Activated naive CD8-positive, alpha-beta T cell treated with anti-CD3 and anti-CD28 coated beads for 36 hours (primary cell): ENCODE measurements at regions not wholly inside any gene's neighbourhood (a gene's known extent, or its start where the extent isn't known, plus 50 kb on each side); places are given as distances from the start of the nearest gene placed in this dataset.
A peak's percentile ranks its signal among the peaks of the same experiment; 100 is the strongest.

ENCODE experiments used
- DNase-seq: peaks from one replicate; pipeline ENCODE4 v3.0.0; 2021
- H3K27ac Mint-ChIP-seq: one replicate; pipeline ENCODE4 v1.8.0; 2022; ENCODE audit warnings: mild to moderate bottlenecking, moderate library complexity, mixed read lengths
- H3K27me3 Mint-ChIP-seq: one replicate; pipeline ENCODE4 v1.8.0; 2022; ENCODE audit warnings: mild to moderate bottlenecking, mixed read lengths
- H3K36me3 Mint-ChIP-seq: one replicate; pipeline ENCODE4 v1.8.0; 2021; ENCODE audit warnings: mild to moderate bottlenecking, mixed read lengths
- H3K4me1 Mint-ChIP-seq: one replicate; pipeline ENCODE4 v1.8.0; 2021; ENCODE audit warnings: mixed read lengths
- H3K4me3 Mint-ChIP-seq: one replicate; pipeline ENCODE4 v1.8.0; 2022; ENCODE audit warnings: mild to moderate bottlenecking, moderate library complexity, mixed read lengths
- H3K9me3 Mint-ChIP-seq: one replicate; pipeline ENCODE4 v1.8.0; 2022; ENCODE audit warnings: mixed read lengths

DNA sequence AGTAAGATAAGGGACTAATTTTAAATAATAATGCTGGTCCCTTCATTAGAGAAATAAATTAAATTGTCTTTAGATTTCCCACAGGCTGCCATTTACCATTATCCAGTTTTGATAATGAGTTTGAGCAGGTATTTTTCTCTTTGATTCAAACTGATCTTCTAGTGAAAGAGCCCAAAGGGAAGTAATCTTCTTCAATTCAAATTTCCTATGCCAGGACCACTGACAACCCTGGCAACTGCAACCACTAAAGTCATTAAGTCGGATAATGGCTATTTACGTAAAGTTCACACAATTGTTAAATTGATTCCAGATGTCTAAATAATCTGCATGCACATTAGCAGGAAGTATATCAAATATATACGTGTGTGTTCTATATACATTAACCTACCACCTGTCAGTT lies 399.3 kb downstream of the PTPRC start:
- Mint-ChIP-seq H3K4me1 (peaks cover 27% of the 10 kb centered on the region), H3K27ac (no peak overlapping the region), H3K36me3 (no peaks in the 10 kb centered on the region), H3K9me3 (no peaks in the 10 kb centered on the region), H3K4me3 (no peak overlapping the region), H3K27me3 (peaks cover 3% of the 10 kb centered on the region)
- DNase-seq: no peak

DNA sequence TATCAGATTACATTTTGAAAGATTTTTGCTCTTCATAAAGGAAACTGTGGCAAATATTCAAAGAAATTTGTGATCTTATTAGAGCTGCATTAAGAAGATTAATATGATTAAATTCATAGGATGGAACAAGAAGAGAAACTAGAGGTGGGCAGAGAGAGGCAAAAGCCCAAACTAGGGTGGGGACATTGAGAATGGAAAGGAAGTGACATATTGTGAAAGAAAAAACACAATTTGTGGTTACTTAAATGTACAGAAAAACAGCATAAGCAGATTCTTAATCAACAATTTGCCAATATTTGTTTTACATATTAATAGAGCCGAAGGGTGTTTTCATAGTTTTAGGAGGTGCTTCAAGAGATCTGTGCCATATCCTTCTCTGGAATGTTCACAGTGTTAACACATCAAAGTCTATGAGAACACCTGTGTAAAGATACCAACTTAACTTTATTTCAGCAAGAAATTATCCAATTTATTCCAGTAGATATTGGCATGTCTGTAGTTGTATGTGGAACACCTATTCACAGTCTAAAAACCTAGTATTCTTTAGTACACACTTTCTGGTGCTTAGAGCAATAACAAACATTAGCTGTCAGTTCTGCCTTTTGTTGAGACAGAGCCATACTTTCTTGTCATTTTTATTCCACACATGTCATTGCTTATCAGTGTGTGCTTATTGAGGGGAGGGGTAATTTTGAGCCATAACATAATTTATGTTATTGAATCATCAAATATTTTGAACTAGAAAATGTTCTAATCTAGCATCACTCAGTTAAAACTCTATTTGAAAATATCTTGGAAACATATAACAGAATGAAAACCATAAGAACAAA lies 401.5 kb downstream of the PTPRC start:
- Mint-ChIP-seq H3K27ac (peak overlapping the region; percentile 16), H3K9me3 (no peaks in the 10 kb centered on the region), H3K27me3 (peaks cover 3% of the 10 kb centered on the region), H3K36me3 (no peaks in the 10 kb centered on the region), H3K4me3 (no peak overlapping the region), H3K4me1 (peaks cover 20% of the 10 kb centered on the region)
- DNase-seq: no peak

DNA sequence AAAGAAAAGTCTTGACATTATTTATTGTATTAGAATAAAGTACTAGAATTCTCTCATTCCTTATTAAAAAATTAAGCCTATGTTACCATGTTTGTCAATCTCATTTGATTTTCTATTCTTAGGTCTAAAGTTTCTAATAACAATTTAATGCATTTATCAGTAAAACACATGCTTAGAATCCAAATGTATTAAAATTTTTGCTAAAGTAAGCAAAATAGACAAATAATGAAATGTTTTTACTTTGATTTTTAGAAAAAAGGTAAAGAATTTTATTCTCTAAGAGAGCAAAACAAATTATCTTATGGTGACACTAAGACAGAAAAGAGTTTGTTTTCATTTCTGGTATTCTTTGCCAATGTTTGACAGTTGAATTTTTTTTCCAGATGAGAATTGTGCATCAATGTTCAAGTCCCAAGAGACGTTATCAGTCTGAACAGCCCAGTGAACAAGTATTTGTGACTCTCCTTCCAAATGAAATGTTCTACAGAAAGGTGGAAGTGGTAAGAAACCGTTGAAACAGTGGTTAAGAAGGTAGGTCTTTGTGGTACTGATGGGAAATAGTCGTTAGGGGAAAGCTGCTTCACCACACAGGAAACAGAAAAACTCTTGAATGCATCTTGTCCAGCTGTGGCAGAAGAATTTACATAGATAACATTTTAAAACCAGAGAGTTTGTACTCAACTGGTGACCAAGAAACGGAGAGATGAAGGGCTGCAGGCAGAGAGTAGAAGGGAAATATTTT lies 402.5 kb downstream of the PTPRC start:
- peak; percentile 6 for DNase-seq
- H3K9me3 Mint-ChIP-seq: no peaks in the 10 kb centered on the region
- peaks cover 3% of the 10 kb centered on the region for H3K27me3 Mint-ChIP-seq
- H3K4me1 Mint-ChIP-seq: peaks cover 20% of the 10 kb centered on the region
- H3K36me3 Mint-ChIP-seq: no peaks in the 10 kb centered on the region
- peak overlapping the region; percentile 16 for H3K4me3 Mint-ChIP-seq
- peak overlapping the region; percentile 55 for H3K27ac Mint-ChIP-seq

DNA sequence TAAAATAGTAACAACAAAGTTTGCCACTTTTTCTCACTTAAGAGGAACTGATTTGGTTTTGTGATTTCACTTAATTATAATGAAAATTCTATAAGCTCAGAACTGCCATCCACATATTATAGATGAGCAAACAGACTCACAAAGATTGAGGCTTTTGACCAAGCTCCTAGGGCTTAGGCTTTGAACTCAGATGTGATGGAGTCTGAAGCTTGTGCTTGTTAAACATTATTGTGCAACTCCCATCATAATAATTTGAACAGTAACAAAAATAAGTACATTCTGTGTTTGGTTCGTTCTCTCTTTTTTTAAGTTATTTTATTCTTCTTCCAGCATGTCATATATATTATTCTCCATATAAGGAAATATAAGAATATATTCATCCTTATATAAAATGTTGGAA lies 403.4 kb downstream of the PTPRC start:
- peaks cover 4% of the 10 kb centered on the region for H3K9me3 Mint-ChIP-seq
- no peak for DNase-seq
- peaks cover 3% of the 10 kb centered on the region for H3K27me3 Mint-ChIP-seq
- H3K36me3 Mint-ChIP-seq: peaks cover 2% of the 10 kb centered on the region
- H3K27ac Mint-ChIP-seq: no peak overlapping the region
- peaks cover 20% of the 10 kb centered on the region for H3K4me1 Mint-ChIP-seq
- no peak overlapping the region for H3K4me3 Mint-ChIP-seq

DNA sequence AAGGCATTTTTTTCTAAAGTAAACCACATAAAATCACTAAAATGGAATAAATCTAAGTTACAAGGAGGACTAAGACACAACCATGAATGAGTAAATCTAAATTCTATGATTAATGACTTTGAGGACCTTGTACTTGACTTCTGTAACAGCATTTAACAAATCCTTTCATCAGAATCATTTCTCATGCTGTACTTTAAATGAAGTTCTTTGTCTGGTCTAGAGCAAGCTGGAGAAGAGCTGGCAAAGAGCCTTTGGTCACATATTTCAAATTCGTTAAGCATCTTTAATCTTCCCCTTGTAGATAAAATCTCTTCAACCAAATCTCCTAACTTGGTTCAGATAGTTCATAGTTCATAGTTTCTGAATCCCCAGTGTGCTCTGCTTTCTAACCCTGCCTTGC lies 405.4 kb downstream of the PTPRC start:
- peaks cover 3% of the 10 kb centered on the region for H3K27me3 Mint-ChIP-seq
- peaks cover 3% of the 10 kb centered on the region for H3K36me3 Mint-ChIP-seq
- H3K9me3 Mint-ChIP-seq: peaks cover 19% of the 10 kb centered on the region

GRCh38 chr1:199046618-199047017 lies 407.8 kb downstream of the PTPRC start:
- no peak for DNase-seq
- Mint-ChIP-seq H3K9me3 (peaks cover 39% of the 10 kb centered on the region), H3K4me3 (no peak overlapping the region), H3K36me3 (peaks cover 10% of the 10 kb centered on the region), H3K27ac (no peak overlapping the region), H3K27me3 (no peaks in the 10 kb centered on the region), H3K4me1 (peaks cover 3% of the 10 kb centered on the region)

More for the DNA sequence above, 405.4 kb downstream of the PTPRC start:
- no peak overlapping the region for H3K4me3 Mint-ChIP-seq
- H3K4me1 Mint-ChIP-seq: peaks cover 20% of the 10 kb centered on the region
- H3K27ac Mint-ChIP-seq: no peak overlapping the region
- no peak for DNase-seq

GRCh38 chr1:199054694-199055093 lies 415.9 kb downstream of the PTPRC start:
- peaks cover 5% of the 10 kb centered on the region for H3K36me3 Mint-ChIP-seq
- peaks cover 4% of the 10 kb centered on the region for H3K4me1 Mint-ChIP-seq
- DNase-seq: no peak
- H3K27me3 Mint-ChIP-seq: no peaks in the 10 kb centered on the region
- H3K27ac Mint-ChIP-seq: no peak overlapping the region
- H3K4me3 Mint-ChIP-seq: no peak overlapping the region
- H3K9me3 Mint-ChIP-seq: peaks cover 17% of the 10 kb centered on the region

DNA sequence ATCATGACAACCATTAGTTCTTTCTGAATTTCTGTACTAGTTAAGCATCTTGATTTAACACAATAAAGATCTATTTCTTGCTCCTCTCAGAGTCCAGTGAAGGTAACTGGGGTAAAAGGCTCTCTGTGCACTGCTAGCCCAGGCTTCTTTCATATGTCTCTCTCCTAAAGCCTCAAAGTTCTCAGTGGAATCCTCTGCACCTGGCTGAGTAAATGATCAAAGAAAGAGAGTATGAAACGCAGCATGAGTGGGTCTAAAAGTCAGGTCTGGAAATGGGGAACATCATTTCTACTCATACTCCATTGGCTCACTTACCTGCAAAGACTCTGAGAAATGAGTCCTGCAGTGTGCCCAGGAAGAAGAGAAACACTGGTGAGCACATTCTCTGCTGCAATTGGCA lies 418.5 kb downstream of the PTPRC start:
- peaks cover 2% of the 10 kb centered on the region for H3K9me3 Mint-ChIP-seq

GRCh38 chr1:199058281-199058680 lies 419.4 kb downstream of the PTPRC start:
- Mint-ChIP-seq H3K9me3 (peaks cover 2% of the 10 kb centered on the region), H3K27ac (no peak overlapping the region), H3K36me3 (no peaks in the 10 kb centered on the region), H3K4me1 (peaks cover 4% of the 10 kb centered on the region), H3K4me3 (no peak overlapping the region), H3K27me3 (no peaks in the 10 kb centered on the region)
- no peak for DNase-seq

More for the DNA sequence above, 418.5 kb downstream of the PTPRC start:
- no peak for DNase-seq
- Mint-ChIP-seq H3K36me3 (no peaks in the 10 kb centered on the region), H3K4me1 (peaks cover 4% of the 10 kb centered on the region), H3K27me3 (no peaks in the 10 kb centered on the region), H3K4me3 (no peak overlapping the region), H3K27ac (no peak overlapping the region)

DNA sequence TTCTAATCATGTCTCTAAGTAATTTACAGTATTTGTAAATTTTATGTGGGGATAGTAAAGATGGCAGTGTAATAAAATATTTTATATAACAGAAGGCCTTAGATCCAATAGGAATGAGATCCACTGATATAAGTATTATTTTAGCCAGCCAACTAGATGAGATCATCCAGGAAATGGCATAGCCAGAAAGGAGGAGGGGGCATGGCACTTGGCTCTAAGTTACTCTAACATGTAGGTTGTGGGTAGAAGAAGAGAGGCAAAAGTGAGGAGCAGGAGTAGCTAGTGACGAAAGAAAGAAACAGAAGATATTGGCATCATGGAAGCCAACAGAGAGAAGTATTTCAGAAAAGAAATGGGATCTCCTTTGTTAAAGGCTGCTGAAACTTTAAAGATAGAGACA lies 426.1 kb downstream of the PTPRC start:
- Mint-ChIP-seq H3K27ac (no peak overlapping the region), H3K4me1 (peaks cover 13% of the 10 kb centered on the region), H3K9me3 (no peaks in the 10 kb centered on the region), H3K27me3 (no peaks in the 10 kb centered on the region), H3K36me3 (peaks cover 3% of the 10 kb centered on the region), H3K4me3 (no peak overlapping the region)
- no peak for DNase-seq

GRCh38 chr1:199067483-199067882 lies 428.6 kb downstream of the PTPRC start:
- peaks cover 13% of the 10 kb centered on the region for H3K4me1 Mint-ChIP-seq
- peaks cover 6% of the 10 kb centered on the region for H3K27me3 Mint-ChIP-seq
- DNase-seq: no peak
- no peaks in the 10 kb centered on the region for H3K9me3 Mint-ChIP-seq
- no peak overlapping the region for H3K4me3 Mint-ChIP-seq
- no peak overlapping the region for H3K27ac Mint-ChIP-seq
- peaks cover 3% of the 10 kb centered on the region for H3K36me3 Mint-ChIP-seq

GRCh38 chr1:199071080-199071479 lies 432.2 kb downstream of the PTPRC start:
- H3K36me3 Mint-ChIP-seq: peaks cover 1% of the 10 kb centered on the region

GRCh38 chr1:199073166-199073565 lies 434.3 kb downstream of the PTPRC start:
- DNase-seq: no peak

More at GRCh38 chr1:199071080-199071479, 432.2 kb downstream of the PTPRC start:
- Mint-ChIP-seq H3K4me1 (peaks cover 14% of the 10 kb centered on the region), H3K27ac (no peak overlapping the region), H3K4me3 (no peak overlapping the region), H3K27me3 (peaks cover 6% of the 10 kb centered on the region), H3K9me3 (no peaks in the 10 kb centered on the region)
- no peak for DNase-seq

DNA sequence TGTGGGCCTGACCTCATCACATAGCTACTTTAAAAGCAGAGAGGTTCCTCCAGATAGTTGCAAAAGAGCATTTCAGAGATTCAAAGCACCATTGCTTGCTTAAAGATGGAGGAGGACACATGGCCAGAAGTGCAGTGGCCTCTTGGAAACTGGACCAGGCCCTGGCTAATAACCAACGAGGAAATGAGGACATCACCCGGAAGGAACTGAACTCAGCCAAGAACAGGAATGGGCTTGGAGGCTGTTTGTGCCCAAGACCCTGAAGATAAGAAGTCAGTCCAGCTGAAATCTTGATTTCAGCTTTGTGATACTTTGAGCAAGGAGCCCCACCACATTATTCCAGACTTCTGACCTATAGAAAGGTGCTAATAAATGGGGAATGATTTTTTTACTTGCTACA lies 437.0 kb downstream of the PTPRC start:
- peaks cover 5% of the 10 kb centered on the region for H3K4me1 Mint-ChIP-seq
- no peak overlapping the region for H3K27ac Mint-ChIP-seq
- H3K9me3 Mint-ChIP-seq: no peaks in the 10 kb centered on the region
- DNase-seq: no peak
- H3K36me3 Mint-ChIP-seq: no peaks in the 10 kb centered on the region
- H3K27me3 Mint-ChIP-seq: peaks cover 6% of the 10 kb centered on the region
- no peak overlapping the region for H3K4me3 Mint-ChIP-seq

More at GRCh38 chr1:199073166-199073565, 434.3 kb downstream of the PTPRC start:
- Mint-ChIP-seq H3K27ac (no peak overlapping the region), H3K27me3 (peaks cover 6% of the 10 kb centered on the region), H3K9me3 (no peaks in the 10 kb centered on the region), H3K36me3 (no peaks in the 10 kb centered on the region), H3K4me1 (peaks cover 5% of the 10 kb centered on the region), H3K4me3 (no peak overlapping the region)

GRCh38 chr1:199079994-199080393 lies 441.2 kb downstream of the PTPRC start:
- H3K27me3 Mint-ChIP-seq: no peaks in the 10 kb centered on the region
- H3K36me3 Mint-ChIP-seq: peaks cover 2% of the 10 kb centered on the region
- no peak overlapping the region for H3K27ac Mint-ChIP-seq
- peaks cover 9% of the 10 kb centered on the region for H3K4me1 Mint-ChIP-seq
- no peaks in the 10 kb centered on the region for H3K9me3 Mint-ChIP-seq
- no peak overlapping the region for H3K4me3 Mint-ChIP-seq
- DNase-seq: no peak
